NT2/D1 (cell line): ENCODE measurements at regions not wholly inside any gene's neighbourhood (a gene's known extent, or its start where the extent isn't known, plus 50 kb on each side); places are given as distances from the start of the nearest gene placed in this dataset.
"Not testable (repeated sequence)": the region's sequence is repeated elsewhere in the genome, so short reads cannot be mapped to it uniquely, and the experiment has no call there.

Experiments
- YY1 ChIP-seq: IDR thresholded peaks from 2 replicates; pipeline ENCODE4 v1.6.1; 2011; ENCODE audit not compliant: insufficient read length, insufficient read depth
- ZNF274 ChIP-seq: IDR thresholded peaks from 2 replicates; pipeline ENCODE4 v1.6.1; 2011; ENCODE audit warnings: mild to moderate bottlenecking, low read depth, low read length

GRCh38 chr2:158868386-158868785 is 73.3 kb downstream of the DAPL1 start:
- TF ChIP-seq YY1, ZNF274: not testable (repeated sequence)
